GM18868 (cell line): ENCODE measurements at regions not wholly inside any gene's neighbourhood (a gene's known extent, or its start where the extent isn't known, plus 50 kb on each side); places are given as distances from the start of the nearest gene placed in this dataset.
A peak's percentile ranks its signal among the peaks of the same experiment; 100 is the strongest.

Source experiments
- ATAC-seq: cut with Tn5 transposase; IDR thresholded peaks from one replicate; pipeline ENCODE4 v1.9.1; 2021; ENCODE audit warnings: mild to moderate bottlenecking, moderate library complexity; ENCODE audit not compliant: unreplicated experiment

- no peak for ATAC-seq
Observed at GRCh38 chr7:22962775-22963350, 51.1 kb downstream of the HYCC1 start.

GRCh38 chr7:22958742-22959141, 55.2 kb downstream of the HYCC1 start:
- no peak for ATAC-seq

- ATAC-seq = no peak
Observed at GRCh38 chr7:22954251-22954650, 59.7 kb downstream of the HYCC1 start.

- no peak for ATAC-seq
Observed at GRCh38 chr7:22952306-22953015, 61.5 kb downstream of the HYCC1 start.

GRCh38 chr7:22949944-22950343, 64.0 kb downstream of the HYCC1 start:
- no peak for ATAC-seq

GRCh38 chr7:22949221-22949620, 64.7 kb downstream of the HYCC1 start:
- no peak for ATAC-seq

- no peak for ATAC-seq
Observed at GRCh38 chr7:22948770-22949169, 65.2 kb downstream of the HYCC1 start.

GRCh38 chr7:22945584-22945983, 68.3 kb downstream of the HYCC1 start:
- no peak for ATAC-seq

GRCh38 chr7:22944510-22944909, 69.4 kb downstream of the HYCC1 start:
- no peak for ATAC-seq

- ATAC-seq = no peak
Observed at GRCh38 chr7:22944022-22944421, 69.9 kb downstream of the HYCC1 start.

- no peak for ATAC-seq
Observed at GRCh38 chr7:22942191-22942590, 71.7 kb downstream of the HYCC1 start.

- ATAC-seq = no peak
Observed at GRCh38 chr7:22939842-22940241, 74.1 kb downstream of the HYCC1 start.

- no peak for ATAC-seq
Observed at GRCh38 chr7:22937946-22938345, 76.0 kb downstream of the HYCC1 start.

- ATAC-seq = no peak
Observed at GRCh38 chr7:22936246-22936645, 77.7 kb downstream of the HYCC1 start.

GRCh38 chr7:22935269-22935668, 78.7 kb downstream of the HYCC1 start:
- ATAC-seq = no peak

- ATAC-seq = no peak
Observed at GRCh38 chr7:22934473-22935065, 79.4 kb downstream of the HYCC1 start.

GRCh38 chr7:22934023-22934422, 79.9 kb downstream of the HYCC1 start:
- no peak for ATAC-seq

- no peak for ATAC-seq
Observed at GRCh38 chr7:22932896-22933295, 81.0 kb downstream of the HYCC1 start.

- ATAC-seq = no peak
Observed at GRCh38 chr7:22931011-22931410, 82.9 kb downstream of the HYCC1 start.

- ATAC-seq = no peak
Observed at GRCh38 chr7:22922307-22922706, 91.6 kb downstream of the HYCC1 start.

GRCh38 chr7:22921386-22922086, 92.4 kb downstream of the HYCC1 start:
- no peak for ATAC-seq

- ATAC-seq = peak; percentile 46
Observed at GRCh38 chr7:22920672-22921071, 93.3 kb downstream of the HYCC1 start.
